HEK293 (cell line): ENCODE measurements at regions not wholly inside any gene's neighbourhood (a gene's known extent, or its start where the extent isn't known, plus 50 kb on each side); places are given as distances from the start of the nearest gene placed in this dataset.

Experiments
- MYNN ChIP-seq: fragments of 450-650 bp; formaldehyde crosslinking; IDR thresholded peaks from 2 replicates; pipeline ENCODE4 v1.5.1; 2016; ENCODE audit warnings: missing biosample characterization, missing genetic modification characterization, borderline replicate concordance
- TCF7L2 ChIP-seq: IDR thresholded peaks from 2 replicates; pipeline ENCODE4 v1.6.1; 2011; ENCODE audit warnings: low read depth, mild to moderate bottlenecking, inconsistent platforms, low read length, moderate library complexity, borderline replicate concordance
- TRIM28 ChIP-seq: IDR thresholded peaks from 2 replicates; pipeline ENCODE4 v1.6.1; 2011; ENCODE audit warnings: low read length, control low read depth, borderline replicate concordance
- ZNF184 ChIP-seq: fragments of 450-650 bp; IDR thresholded peaks from 2 replicates; pipeline ENCODE4 v1.5.1; 2018; ENCODE audit warnings: missing biosample characterization, mild to moderate bottlenecking, missing genetic modification characterization
- ZNF248 ChIP-seq: fragments of 450-650 bp; formaldehyde crosslinking; IDR thresholded peaks from 2 replicates; pipeline ENCODE4 v1.5.1; 2017; ENCODE audit warnings: missing biosample characterization, missing genetic modification characterization
- ZNF48 ChIP-seq: fragments of 450-650 bp; formaldehyde crosslinking; IDR thresholded peaks from 2 replicates; pipeline ENCODE4 v1.5.1; 2016; ENCODE audit warnings: missing biosample characterization, missing genetic modification characterization
- ZNF785 ChIP-seq: fragments of 450-650 bp; formaldehyde crosslinking; IDR thresholded peaks from 2 replicates; pipeline ENCODE4 v1.5.1; 2016; ENCODE audit warnings: missing biosample characterization, missing genetic modification characterization
- ZXDB ChIP-seq: fragments of 450-650 bp; formaldehyde crosslinking; IDR thresholded peaks from 2 replicates; pipeline ENCODE4 v1.5.1; 2016; ENCODE audit warnings: missing biosample characterization, missing genetic modification characterization
- TF ChIP-seq, protein P1 (sequence below): fragments of 450-650 bp; formaldehyde crosslinking; IDR thresholded peaks from 2 replicates; pipeline ENCODE4 v1.5.1; 2016; ENCODE audit warnings: missing biosample characterization, missing genetic modification characterization
- TF ChIP-seq, protein P2 (sequence below): fragments of 450-650 bp; formaldehyde crosslinking; IDR thresholded peaks from 2 replicates; pipeline ENCODE4 v1.5.1; 2016; ENCODE audit warnings: missing biosample characterization, missing genetic modification characterization
- TF ChIP-seq, protein P3 (sequence below): fragments of 450-650 bp; formaldehyde crosslinking; IDR thresholded peaks from 2 replicates; pipeline ENCODE4 v1.5.1; 2016; ENCODE audit warnings: missing biosample characterization, missing genetic modification characterization, low read depth
- TF ChIP-seq, protein P4 (sequence below): fragments of 450-650 bp; formaldehyde crosslinking; IDR thresholded peaks from 2 replicates; pipeline ENCODE4 v1.5.1; 2017; ENCODE audit warnings: missing biosample characterization, missing genetic modification characterization
- TF ChIP-seq, protein P5 (sequence below): sonication (generic); formaldehyde crosslinking; IDR thresholded peaks from 2 replicates; pipeline ENCODE4 v1.8.1; 2022; ENCODE audit warnings: mild to moderate bottlenecking, moderate library complexity, missing genetic modification reagents
- TF ChIP-seq, protein P6 (sequence below): fragments of 450-650 bp; formaldehyde crosslinking; IDR thresholded peaks from 2 replicates; pipeline ENCODE4 v1.5.1; 2016; ENCODE audit warnings: missing biosample characterization, missing genetic modification characterization

DNA sequence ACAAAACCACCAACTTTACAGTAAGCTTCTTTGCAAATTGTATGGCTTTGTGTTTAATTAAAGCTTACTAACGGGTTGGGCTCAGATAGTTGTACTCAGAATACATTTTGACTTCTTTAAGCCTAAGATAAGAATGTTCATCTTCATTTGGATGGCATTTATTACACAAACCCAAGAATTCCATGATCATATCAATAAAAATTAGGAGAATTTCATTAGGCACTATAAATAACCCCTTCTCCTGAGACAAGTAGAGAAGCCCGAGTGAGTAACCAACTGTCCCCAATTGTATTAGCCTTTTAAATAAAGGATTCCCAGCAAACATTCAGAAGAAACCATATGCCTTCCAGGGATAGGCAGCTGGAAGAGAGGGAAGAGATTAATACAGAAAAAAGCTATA lies 504.7 kb downstream of the KCNJ2 start:
- TF ChIP-seq TCF7L2, result no peak
- TF ChIP-seq, protein P1, sequence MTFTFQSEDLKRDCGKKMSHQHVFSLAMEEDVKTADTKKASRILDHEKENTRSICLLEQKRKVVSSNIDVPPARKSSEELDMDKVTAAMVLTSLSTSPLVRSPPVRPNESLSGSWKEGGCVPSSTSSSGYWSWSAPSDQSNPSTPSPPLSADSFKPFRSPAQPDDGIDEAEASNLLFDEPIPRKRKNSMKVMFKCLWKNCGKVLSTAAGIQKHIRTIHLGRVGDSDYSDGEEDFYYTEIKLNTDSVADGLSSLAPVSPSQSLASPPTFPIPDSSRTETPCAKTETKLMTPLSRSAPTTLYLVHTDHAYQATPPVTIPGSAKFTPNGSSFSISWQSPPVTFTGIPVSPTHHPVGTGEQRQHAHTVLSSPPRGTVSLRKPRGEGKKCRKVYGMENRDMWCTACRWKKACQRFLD (tag by site-specific recombination), result no peak
- no peak for TF ChIP-seq ZNF184
- TF ChIP-seq, protein P2, sequence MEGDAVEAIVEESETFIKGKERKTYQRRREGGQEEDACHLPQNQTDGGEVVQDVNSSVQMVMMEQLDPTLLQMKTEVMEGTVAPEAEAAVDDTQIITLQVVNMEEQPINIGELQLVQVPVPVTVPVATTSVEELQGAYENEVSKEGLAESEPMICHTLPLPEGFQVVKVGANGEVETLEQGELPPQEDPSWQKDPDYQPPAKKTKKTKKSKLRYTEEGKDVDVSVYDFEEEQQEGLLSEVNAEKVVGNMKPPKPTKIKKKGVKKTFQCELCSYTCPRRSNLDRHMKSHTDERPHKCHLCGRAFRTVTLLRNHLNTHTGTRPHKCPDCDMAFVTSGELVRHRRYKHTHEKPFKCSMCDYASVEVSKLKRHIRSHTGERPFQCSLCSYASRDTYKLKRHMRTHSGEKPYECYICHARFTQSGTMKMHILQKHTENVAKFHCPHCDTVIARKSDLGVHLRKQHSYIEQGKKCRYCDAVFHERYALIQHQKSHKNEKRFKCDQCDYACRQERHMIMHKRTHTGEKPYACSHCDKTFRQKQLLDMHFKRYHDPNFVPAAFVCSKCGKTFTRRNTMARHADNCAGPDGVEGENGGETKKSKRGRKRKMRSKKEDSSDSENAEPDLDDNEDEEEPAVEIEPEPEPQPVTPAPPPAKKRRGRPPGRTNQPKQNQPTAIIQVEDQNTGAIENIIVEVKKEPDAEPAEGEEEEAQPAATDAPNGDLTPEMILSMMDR (tag by site-specific recombination), result no peak
- no peak for TF ChIP-seq ZNF248
- TF ChIP-seq, protein P3, sequence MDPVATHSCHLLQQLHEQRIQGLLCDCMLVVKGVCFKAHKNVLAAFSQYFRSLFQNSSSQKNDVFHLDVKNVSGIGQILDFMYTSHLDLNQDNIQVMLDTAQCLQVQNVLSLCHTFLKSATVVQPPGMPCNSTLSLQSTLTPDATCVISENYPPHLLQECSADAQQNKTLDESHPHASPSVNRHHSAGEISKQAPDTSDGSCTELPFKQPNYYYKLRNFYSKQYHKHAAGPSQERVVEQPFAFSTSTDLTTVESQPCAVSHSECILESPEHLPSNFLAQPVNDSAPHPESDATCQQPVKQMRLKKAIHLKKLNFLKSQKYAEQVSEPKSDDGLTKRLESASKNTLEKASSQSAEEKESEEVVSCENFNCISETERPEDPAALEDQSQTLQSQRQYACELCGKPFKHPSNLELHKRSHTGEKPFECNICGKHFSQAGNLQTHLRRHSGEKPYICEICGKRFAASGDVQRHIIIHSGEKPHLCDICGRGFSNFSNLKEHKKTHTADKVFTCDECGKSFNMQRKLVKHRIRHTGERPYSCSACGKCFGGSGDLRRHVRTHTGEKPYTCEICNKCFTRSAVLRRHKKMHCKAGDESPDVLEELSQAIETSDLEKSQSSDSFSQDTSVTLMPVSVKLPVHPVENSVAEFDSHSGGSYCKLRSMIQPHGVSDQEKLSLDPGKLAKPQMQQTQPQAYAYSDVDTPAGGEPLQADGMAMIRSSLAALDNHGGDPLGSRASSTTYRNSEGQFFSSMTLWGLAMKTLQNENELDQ, result no peak
- TF ChIP-seq, protein P4, sequence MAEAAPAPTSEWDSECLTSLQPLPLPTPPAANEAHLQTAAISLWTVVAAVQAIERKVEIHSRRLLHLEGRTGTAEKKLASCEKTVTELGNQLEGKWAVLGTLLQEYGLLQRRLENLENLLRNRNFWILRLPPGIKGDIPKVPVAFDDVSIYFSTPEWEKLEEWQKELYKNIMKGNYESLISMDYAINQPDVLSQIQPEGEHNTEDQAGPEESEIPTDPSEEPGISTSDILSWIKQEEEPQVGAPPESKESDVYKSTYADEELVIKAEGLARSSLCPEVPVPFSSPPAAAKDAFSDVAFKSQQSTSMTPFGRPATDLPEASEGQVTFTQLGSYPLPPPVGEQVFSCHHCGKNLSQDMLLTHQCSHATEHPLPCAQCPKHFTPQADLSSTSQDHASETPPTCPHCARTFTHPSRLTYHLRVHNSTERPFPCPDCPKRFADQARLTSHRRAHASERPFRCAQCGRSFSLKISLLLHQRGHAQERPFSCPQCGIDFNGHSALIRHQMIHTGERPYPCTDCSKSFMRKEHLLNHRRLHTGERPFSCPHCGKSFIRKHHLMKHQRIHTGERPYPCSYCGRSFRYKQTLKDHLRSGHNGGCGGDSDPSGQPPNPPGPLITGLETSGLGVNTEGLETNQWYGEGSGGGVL (tag by site-specific recombination), result no peak
- TF ChIP-seq, protein P5, sequence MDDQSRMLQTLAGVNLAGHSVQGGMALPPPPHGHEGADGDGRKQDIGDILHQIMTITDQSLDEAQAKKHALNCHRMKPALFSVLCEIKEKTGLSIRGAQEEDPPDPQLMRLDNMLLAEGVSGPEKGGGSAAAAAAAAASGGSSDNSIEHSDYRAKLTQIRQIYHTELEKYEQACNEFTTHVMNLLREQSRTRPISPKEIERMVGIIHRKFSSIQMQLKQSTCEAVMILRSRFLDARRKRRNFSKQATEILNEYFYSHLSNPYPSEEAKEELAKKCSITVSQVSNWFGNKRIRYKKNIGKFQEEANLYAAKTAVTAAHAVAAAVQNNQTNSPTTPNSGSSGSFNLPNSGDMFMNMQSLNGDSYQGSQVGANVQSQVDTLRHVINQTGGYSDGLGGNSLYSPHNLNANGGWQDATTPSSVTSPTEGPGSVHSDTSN (CRISPR knock-in tag), result no peak
- no peak for TF ChIP-seq ZNF785 (tag by site-specific recombination)
- TF ChIP-seq ZXDB (tag by site-specific recombination), result no peak
- TF ChIP-seq, protein P6, sequence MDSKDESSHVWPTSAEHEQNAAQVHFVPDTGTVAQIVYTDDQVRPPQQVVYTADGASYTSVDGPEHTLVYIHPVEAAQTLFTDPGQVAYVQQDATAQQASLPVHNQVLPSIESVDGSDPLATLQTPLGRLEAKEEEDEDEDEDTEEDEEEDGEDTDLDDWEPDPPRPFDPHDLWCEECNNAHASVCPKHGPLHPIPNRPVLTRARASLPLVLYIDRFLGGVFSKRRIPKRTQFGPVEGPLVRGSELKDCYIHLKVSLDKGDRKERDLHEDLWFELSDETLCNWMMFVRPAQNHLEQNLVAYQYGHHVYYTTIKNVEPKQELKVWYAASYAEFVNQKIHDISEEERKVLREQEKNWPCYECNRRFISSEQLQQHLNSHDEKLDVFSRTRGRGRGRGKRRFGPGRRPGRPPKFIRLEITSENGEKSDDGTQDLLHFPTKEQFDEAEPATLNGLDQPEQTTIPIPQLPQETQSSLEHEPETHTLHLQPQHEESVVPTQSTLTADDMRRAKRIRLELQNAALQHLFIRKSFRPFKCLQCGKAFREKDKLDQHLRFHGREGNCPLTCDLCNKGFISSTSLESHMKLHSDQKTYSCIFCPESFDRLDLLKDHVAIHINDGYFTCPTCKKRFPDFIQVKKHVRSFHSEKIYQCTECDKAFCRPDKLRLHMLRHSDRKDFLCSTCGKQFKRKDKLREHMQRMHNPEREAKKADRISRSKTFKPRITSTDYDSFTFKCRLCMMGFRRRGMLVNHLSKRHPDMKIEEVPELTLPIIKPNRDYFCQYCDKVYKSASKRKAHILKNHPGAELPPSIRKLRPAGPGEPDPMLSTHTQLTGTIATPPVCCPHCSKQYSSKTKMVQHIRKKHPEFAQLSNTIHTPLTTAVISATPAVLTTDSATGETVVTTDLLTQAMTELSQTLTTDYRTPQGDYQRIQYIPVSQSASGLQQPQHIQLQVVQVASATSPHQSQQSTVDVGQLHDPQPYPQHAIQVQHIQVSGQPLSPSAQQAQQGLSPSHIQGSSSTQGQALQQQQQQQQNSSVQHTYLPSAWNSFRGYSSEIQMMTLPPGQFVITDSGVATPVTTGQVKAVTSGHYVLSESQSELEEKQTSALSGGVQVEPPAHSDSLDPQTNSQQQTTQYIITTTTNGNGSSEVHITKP, result no peak
- no peak for TF ChIP-seq ZNF48
- no peak for TF ChIP-seq TRIM28
- no peak for TF ChIP-seq MYNN (tag by site-specific recombination)
